ENCODE measurements at regions not wholly inside any gene's neighbourhood (a gene's known extent, or its start where the extent isn't known, plus 50 kb on each side); places are given as distances from the start of the nearest gene placed in this dataset.

DNA sequence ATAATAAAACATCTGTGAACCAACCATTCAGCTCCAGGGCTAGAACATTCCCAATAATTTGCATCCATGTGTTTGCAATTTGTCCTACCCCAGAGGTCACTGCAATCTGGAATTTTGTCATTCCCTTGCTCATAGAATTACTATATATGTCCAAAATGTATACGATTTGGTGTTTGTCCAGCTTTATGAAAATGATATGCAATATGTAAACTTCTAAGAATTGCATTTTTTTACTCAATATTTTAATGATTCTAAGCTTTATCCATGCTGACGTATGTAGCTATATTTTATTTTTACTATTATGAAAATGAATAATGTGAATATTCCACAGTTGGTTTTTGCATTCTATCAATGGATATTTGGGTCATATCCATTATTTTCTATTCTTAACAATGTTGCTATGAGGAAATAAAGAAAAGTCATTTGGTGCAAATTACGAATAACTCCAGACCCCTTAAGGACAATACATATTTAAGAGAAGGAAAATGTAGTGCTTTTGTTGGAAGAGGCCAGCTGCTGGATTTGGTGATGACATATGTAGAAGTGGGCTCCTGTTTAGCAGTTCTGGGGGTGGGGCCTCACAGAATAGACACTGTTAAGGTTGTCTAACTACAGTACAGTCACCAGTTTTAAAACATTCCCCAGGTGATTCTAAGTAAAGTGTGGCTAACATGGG lies 139.4 kb downstream of the SLC38A4 start:
- TF ChIP-seq, protein P1, sequence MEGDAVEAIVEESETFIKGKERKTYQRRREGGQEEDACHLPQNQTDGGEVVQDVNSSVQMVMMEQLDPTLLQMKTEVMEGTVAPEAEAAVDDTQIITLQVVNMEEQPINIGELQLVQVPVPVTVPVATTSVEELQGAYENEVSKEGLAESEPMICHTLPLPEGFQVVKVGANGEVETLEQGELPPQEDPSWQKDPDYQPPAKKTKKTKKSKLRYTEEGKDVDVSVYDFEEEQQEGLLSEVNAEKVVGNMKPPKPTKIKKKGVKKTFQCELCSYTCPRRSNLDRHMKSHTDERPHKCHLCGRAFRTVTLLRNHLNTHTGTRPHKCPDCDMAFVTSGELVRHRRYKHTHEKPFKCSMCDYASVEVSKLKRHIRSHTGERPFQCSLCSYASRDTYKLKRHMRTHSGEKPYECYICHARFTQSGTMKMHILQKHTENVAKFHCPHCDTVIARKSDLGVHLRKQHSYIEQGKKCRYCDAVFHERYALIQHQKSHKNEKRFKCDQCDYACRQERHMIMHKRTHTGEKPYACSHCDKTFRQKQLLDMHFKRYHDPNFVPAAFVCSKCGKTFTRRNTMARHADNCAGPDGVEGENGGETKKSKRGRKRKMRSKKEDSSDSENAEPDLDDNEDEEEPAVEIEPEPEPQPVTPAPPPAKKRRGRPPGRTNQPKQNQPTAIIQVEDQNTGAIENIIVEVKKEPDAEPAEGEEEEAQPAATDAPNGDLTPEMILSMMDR (IDR thresholded peaks at IDR 0.05; ENCODE audit: poor library complexity, severe bottlenecking), result no peak
- TF ChIP-seq POLR2AphosphoS5 (IDR thresholded peaks at IDR 0.05) (no peak), EZH2 (IDR thresholded peaks at IDR 0.05; ENCODE audit: borderline replicate concordance, insufficient read depth, low read length, poor library complexity, severe bottlenecking) (no peak)
